HG02588 (cell line): ENCODE measurements at regions not wholly inside any gene's neighbourhood (a gene's known extent, or its start where the extent isn't known, plus 50 kb on each side); places are given as distances from the start of the nearest gene placed in this dataset.

Experiments used
- ATAC-seq: cut with Tn5 transposase; IDR thresholded peaks from one replicate; pipeline ENCODE4 v1.9.1; 2021; ENCODE audit warnings: mild to moderate bottlenecking, moderate library complexity; ENCODE audit not compliant: unreplicated experiment

GRCh38 chr3:154486949-154487348 lies 57.0 kb upstream of the GPR149 start:
- ATAC-seq: no peak

GRCh38 chr3:154482507-154482906 lies 52.5 kb upstream of the GPR149 start:
- ATAC-seq: no peak

- no peak for ATAC-seq
Measured at GRCh38 chr3:154480033-154480432, 50.0 kb upstream of the GPR149 start.
